ENCODE measurements at regions not wholly inside any gene's neighbourhood (a gene's known extent, or its start where the extent isn't known, plus 50 kb on each side); places are given as distances from the start of the nearest gene placed in this dataset.

DNA sequence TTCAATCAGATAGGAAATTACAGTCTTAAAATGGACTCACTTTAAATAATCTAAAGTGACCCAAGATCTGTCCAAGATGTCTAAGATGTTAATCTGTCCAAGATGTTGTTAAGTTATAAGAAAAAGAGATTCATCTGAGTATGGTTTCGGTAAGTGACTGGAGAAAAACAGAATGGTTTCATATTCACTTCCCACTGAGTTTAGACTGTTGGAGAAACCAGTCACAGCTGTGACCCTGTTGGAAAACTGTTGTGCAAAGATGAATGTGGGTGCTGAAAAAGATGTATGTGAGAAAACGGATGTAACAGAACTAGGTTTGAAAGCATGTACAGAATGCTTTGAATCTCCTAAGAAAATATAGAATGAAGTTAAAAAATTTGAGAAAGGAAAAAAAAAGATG lies 325.9 kb downstream of the COL12A1 start:
- H3K27ac ChIP-seq = peak overlapping the region in 1 of 2 donors; percentile 72
- H3K4me3 ChIP-seq = no peak overlapping the region
- no peaks in the 10 kb centered on the region for H3K4me1 ChIP-seq
- no peak for TF ChIP-seq CTCF (IDR thresholded peaks at IDR 0.05)
- no peaks in the 10 kb centered on the region for H3K27me3 ChIP-seq
- no peak for DNase-seq (ENCODE audit: low spot score)
- no peaks in the 10 kb centered on the region for H3K9me3 ChIP-seq
- no peaks in the 10 kb centered on the region for H3K36me3 ChIP-seq

DNA sequence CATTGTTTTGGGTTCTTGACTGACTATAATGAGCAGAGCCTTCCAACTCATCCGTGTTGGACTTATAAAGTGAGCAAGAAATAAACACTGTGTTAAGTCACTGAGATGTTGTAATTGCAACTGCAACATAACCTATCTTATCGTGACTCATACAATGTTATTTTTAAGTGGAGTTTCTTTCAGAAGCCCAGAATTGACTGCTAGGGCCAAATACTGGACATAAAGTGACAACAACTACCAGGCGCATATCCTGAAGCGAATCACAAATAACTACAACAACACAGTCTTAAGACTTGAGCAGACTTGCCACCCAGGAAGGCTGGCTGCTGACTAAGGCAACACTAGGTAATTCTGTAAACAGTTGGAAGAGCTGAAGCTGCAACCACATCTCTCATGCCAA lies 326.6 kb downstream of the COL12A1 start:
- no peak for TF ChIP-seq CTCF (IDR thresholded peaks at IDR 0.05)
- Histone ChIP-seq H3K4me1 (no peaks in the 10 kb centered on the region), H3K9me3 (no peaks in the 10 kb centered on the region), H3K4me3 (no peak overlapping the region), H3K27ac (peak overlapping the region; percentile 16 to 72), H3K27me3 (no peaks in the 10 kb centered on the region), H3K36me3 (no peaks in the 10 kb centered on the region)
- no peak for DNase-seq (ENCODE audit: low spot score)

GRCh38 chr6:74875193-74875592 lies 330.7 kb downstream of the COL12A1 start:
- Histone ChIP-seq H3K36me3 (no peaks in the 10 kb centered on the region), H3K9me3 (peaks cover 0 to 5% of the 10 kb centered on the region in 2 donors), H3K27ac (no peak overlapping the region), H3K4me1 (no peaks in the 10 kb centered on the region), H3K4me3 (no peak overlapping the region), H3K27me3 (no peaks in the 10 kb centered on the region)
- no peak for TF ChIP-seq CTCF (IDR thresholded peaks at IDR 0.05)
- DNase-seq (ENCODE audit: low spot score) = no peak

- TF ChIP-seq CTCF (IDR thresholded peaks at IDR 0.05) = no peak
- Histone ChIP-seq H3K36me3 (no peaks in the 10 kb centered on the region), H3K27ac (no peak overlapping the region), H3K9me3 (peaks cover 0 to 5% of the 10 kb centered on the region in 2 donors), H3K27me3 (no peaks in the 10 kb centered on the region), H3K4me3 (no peak overlapping the region), H3K4me1 (no peaks in the 10 kb centered on the region)
- DNase-seq (ENCODE audit: low spot score) = no peak
Measured at GRCh38 chr6:74872754-74873476, 332.9 kb downstream of the COL12A1 start.

DNA sequence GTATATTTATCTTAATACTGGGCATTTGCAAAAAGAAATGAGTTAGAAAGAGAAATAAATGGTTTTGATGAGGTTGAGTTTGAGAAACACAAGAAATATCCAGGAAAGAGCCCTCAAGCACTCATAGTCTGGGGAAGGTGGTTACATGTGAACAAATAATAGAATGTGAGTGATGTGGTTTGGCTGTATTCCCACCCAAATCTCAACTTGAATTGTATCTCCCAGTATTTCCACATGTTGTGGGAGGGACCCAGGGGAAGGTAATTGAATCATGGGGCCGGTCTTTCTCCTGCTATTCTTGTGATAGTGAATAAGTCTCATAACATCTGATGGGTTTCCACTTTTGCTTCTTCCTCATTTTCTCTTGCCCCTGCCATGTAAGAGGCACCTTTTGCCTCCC lies 334.1 kb downstream of the COL12A1 start:
- Histone ChIP-seq H3K27ac (no peak overlapping the region), H3K4me1 (no peaks in the 10 kb centered on the region), H3K27me3 (no peaks in the 10 kb centered on the region), H3K4me3 (no peak overlapping the region), H3K36me3 (no peaks in the 10 kb centered on the region), H3K9me3 (peaks cover 0 to 5% of the 10 kb centered on the region in 2 donors)
- DNase-seq (ENCODE audit: low spot score) = no peak
- TF ChIP-seq CTCF (IDR thresholded peaks at IDR 0.05) = no peak

DNA sequence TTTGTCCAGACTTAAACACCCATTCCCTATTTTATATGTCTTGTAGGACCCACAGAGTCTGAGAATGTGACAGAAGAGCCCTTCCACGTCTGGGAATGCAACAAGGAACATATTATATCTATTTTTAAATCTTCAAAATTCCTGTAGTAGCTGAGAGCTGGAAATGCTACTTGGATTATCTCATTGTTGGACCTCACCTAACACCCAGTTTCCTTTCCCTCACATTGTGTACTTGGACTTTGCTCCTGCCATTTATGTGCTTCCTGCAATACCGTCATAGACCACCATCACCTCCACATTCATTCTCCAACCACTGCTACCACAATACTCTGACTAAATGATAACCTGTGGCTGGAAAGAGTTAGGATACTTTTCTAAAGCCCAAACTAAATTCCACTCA lies 335.4 kb downstream of the COL12A1 start:
- no peak overlapping the region for H3K27ac ChIP-seq
- peaks cover 0 to 5% of the 10 kb centered on the region in 2 donors for H3K9me3 ChIP-seq
- no peak overlapping the region for H3K4me3 ChIP-seq
- no peaks in the 10 kb centered on the region for H3K4me1 ChIP-seq
- no peaks in the 10 kb centered on the region for H3K27me3 ChIP-seq
- no peak for DNase-seq (ENCODE audit: low spot score)
- TF ChIP-seq CTCF (IDR thresholded peaks at IDR 0.05) = no peak
- no peaks in the 10 kb centered on the region for H3K36me3 ChIP-seq
